ENCODE measurements at regions not wholly inside any gene's neighbourhood (a gene's known extent, or its start where the extent isn't known, plus 50 kb on each side); places are given as distances from the start of the nearest gene placed in this dataset.

GRCh38 chrX:2607113-2607512 is 84.0 kb upstream of the CD99 start:
- TF ChIP-seq CTCF (conservative IDR thresholded peaks at IDR 0.05; ENCODE audit: low read depth, low read length): no peak
- no peak for TF ChIP-seq EZH2 (IDR thresholded peaks at IDR 0.05; ENCODE audit: borderline replicate concordance, low read depth, low read length, poor library complexity, severe bottlenecking)

Data from A673 (cell line).